D721Med (cell line): ENCODE measurements at regions not wholly inside any gene's neighbourhood (a gene's known extent, or its start where the extent isn't known, plus 50 kb on each side); places are given as distances from the start of the nearest gene placed in this dataset.
A peak's percentile ranks its signal among the peaks of the same experiment; 100 is the strongest.
"Not testable (repeated sequence)": the region's sequence is repeated elsewhere in the genome, so short reads cannot be mapped to it uniquely, and the experiment has no call there.

Experiments used
- DNase-seq: peaks from one replicate; pipeline ENCODE4 v3.0.0; 2011; ENCODE audit warnings: low spot score; ENCODE audit not compliant: insufficient read length
- FAIRE-seq: peaks from 2 replicates; lab custom pipeline; 2011; peaks lifted over from hg19 to GRCh38; lab: Jason Lieb, UNC
- TF ChIP-seq, protein P1 (sequence below): IDR thresholded peaks from 2 replicates; pipeline ENCODE4 v1.5.1; 2012; ENCODE audit warnings: mild to moderate bottlenecking, control low read depth; ENCODE audit not compliant: insufficient read depth; ENCODE audit errors: missing control alignments

DNA sequence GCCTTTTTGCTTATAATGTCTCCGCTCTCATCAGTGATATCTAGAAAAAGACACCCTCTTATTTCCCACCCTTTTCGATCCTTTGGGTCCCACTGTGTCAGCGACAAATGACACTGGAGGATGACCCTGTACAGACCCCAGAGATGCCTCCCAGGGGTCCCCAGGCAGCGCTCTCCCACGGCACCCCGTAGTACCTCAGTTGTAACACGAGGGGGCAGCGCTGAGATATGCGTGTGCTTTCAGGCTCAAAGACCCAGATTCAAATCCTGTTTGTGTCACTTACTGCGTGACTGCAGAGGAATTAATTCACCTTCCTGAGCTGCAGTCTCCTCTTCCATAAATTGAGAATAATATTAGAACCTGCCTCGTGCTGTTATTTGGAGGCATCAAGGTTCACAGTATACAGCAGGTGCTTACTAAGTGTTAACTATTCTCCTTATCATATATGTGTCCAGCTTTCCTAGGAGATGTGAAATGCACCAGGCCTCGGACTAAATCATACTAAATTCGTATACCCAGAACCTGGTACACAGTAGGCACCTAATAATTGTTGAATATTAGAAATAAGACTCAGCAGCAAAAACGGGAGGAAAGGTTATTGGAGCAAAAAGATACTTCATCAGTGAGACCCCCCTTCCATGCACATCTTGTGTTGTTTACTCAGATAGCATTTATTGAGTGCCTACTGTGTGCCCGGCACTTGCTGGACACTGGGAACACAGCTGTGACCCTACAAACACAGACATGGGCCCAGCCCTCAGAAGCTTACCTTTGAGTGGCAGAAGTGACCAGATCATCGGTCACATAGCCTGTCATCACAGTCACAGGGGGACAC, 99.9 kb downstream of the PHETA1 start:
- TF ChIP-seq, protein P1, sequence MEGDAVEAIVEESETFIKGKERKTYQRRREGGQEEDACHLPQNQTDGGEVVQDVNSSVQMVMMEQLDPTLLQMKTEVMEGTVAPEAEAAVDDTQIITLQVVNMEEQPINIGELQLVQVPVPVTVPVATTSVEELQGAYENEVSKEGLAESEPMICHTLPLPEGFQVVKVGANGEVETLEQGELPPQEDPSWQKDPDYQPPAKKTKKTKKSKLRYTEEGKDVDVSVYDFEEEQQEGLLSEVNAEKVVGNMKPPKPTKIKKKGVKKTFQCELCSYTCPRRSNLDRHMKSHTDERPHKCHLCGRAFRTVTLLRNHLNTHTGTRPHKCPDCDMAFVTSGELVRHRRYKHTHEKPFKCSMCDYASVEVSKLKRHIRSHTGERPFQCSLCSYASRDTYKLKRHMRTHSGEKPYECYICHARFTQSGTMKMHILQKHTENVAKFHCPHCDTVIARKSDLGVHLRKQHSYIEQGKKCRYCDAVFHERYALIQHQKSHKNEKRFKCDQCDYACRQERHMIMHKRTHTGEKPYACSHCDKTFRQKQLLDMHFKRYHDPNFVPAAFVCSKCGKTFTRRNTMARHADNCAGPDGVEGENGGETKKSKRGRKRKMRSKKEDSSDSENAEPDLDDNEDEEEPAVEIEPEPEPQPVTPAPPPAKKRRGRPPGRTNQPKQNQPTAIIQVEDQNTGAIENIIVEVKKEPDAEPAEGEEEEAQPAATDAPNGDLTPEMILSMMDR: peak; percentile 34
- no peak for FAIRE-seq
- DNase-seq: no peak

DNA sequence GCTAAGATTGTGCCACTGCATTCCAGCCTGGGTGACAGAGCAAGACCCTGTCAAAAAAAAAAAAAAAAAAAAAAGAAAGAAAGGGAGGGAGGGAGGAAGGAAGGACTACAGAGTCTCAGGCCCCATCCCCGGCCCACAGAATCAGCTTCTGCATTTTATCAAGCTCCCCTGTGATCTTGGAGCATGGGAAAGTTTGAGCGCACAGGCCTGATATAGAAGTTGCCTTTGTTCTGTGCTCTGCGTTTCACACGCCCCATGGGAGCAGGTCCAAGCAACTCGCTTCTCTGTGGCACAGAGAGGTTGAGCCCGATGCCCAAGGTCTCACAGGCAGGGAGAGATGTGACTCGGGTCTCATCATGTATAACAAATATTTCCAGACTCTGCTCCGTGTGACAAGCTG, 101.8 kb downstream of the PHETA1 start:
- TF ChIP-seq, protein P1: no peak
- FAIRE-seq: no peak
- no peak for DNase-seq

DNA sequence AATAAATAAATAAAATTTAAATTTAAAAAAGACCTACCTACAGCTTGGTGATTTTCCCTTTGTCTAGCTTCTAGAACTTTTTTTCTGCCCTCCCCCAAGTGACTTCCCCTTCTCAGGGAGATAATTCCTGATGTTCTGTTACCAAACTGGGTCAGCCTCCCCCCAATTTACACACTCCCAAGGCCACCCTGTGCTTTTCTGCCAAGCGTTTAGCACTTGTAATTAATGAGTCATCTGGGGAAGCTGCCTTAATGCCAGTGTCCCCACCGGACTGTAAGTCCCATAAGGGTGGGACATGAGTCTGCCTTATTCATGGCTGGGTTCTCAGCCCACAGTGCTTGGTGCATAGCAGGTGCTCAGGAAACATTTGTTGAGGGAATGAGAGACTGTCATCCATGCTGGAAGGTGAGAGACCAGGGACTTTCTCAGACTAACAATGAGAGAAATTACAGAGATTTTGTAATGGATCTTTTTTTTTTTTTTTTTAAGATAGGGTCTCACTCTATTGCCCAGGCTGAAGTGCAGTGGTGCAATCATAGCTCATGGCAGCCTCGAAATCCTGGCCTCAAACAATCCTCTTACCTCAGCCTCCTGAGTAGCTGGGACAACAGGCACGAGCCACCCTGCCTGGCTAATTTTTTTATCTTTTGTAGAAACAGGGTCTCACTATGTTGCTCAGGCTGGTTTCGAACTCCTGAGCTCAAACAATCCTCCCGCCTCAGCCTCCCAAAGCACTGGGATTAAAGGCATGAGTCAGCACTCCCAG, 106.8 kb downstream of the PHETA1 start:
- TF ChIP-seq, protein P1: no peak
- DNase-seq: no peak
- no peak for FAIRE-seq

DNA sequence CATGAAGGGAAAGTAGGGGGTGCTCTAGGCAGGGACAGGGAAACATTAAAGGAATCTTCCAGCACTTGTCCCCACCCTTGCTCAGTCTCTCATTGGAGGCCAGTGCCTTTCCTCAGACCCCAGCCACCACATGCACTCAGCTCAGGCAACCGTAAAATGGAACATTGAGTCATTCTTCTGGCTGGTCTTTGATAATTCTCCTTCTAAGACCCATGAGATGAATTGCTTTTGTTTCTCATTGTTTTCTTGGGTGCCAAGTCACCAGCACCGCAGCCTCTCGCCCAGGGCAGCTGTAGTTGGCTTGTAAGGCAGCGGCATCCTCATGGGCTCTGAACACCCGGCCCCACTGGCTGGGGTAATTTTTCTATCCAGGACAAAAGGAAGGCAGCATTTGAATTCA, 108.2 kb downstream of the PHETA1 start:
- FAIRE-seq (no peak), DNase-seq (no peak)
- TF ChIP-seq, protein P1: no peak

DNA sequence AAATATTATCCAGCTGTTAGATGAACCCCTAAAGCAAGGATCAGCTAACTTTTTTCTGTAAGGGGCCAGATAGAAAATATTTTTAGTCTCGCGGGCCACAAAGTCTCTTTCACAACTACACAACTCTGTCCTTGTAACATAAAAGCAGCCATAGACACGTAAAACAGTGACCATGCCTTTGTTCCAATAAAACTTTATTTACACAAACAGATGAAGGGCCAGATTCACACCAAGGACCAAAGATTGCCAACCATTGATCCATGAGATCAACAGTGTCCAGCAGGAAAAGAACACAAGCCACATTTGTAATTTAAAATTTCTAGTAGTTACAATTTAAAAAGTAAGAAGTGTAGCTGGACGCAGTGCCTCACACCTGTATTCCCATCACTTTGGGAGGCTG, 109.7 kb downstream of the PHETA1 start:
- DNase-seq: no peak
- TF ChIP-seq, protein P1: no peak
- no peak for FAIRE-seq

DNA sequence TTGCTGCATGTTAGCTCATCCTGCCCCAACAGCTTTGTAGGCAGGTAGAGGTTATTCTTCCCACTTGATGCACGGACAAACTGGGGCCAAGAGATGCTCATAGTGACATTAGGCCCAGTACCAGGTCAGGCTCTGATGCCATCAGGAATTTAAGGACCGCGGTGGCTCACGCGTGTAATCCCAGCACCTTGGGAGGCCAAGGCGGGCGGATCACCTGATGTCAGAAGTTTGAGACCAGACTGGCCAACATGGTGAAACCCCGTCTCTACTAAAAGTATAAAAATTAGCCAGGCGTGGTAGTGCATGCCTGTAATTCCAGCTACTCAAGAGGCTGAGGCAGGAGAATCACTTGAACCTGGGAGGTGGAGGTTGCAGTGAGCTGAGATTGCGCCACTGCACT, 110.8 kb downstream of the PHETA1 start:
- not testable (repeated sequence) for DNase-seq, FAIRE-seq

DNA sequence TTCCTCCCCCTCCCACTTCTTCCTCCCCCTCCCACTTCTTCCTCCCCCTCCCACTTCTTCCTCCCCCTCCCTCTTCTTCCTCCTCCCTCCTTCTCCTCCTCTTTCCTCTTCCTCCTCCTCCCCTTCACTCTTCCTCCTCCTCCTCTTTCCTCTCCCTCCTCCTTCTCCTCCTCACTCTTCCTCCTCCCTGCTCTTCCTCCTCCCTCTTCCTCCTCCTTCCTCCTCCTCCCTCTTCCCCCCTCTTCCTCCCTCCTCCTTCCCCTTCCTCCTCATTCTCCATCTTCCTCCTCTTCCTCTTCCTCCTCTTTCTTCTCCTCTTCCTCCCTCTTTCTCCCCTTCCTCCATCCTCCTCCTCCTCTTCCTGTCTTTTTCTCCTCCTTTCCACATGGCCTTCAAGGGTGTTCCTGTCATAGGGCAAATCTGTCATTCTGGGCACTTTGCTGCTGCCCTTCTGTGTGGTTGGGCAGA, 111.4 kb downstream of the PHETA1 start:
- FAIRE-seq (no peak), DNase-seq (no peak)
- TF ChIP-seq, protein P1: no peak
